KOPT-K1 (cell line): ENCODE measurements at regions not wholly inside any gene's neighbourhood (a gene's known extent, or its start where the extent isn't known, plus 50 kb on each side); places are given as distances from the start of the nearest gene placed in this dataset.

Experiments used
- H3K27ac ChIP-seq: fragments of 200-600 bp; sonication (generic); 2 replicates; pipeline ENCODE4 v1.5.1; 2016; ENCODE audit warnings: antibody characterized with exemption, mild to moderate bottlenecking, low read depth, low read length; ENCODE audit not compliant: poor library complexity, severe bottlenecking
- H3K36me3 ChIP-seq: fragments of 200-600 bp; sonication (generic); 2 replicates; pipeline ENCODE4 v1.5.1; 2017; ENCODE audit warnings: antibody characterized with exemption, mild to moderate bottlenecking, low read length, moderate library complexity; ENCODE audit not compliant: insufficient read depth
- H3K9me3 ChIP-seq: fragments of 200-600 bp; sonication (generic); 2 replicates; pipeline ENCODE4 v1.5.1; 2017; ENCODE audit warnings: antibody characterized with exemption, low read length, mild to moderate bottlenecking; ENCODE audit not compliant: insufficient read depth, poor library complexity, severe bottlenecking

DNA sequence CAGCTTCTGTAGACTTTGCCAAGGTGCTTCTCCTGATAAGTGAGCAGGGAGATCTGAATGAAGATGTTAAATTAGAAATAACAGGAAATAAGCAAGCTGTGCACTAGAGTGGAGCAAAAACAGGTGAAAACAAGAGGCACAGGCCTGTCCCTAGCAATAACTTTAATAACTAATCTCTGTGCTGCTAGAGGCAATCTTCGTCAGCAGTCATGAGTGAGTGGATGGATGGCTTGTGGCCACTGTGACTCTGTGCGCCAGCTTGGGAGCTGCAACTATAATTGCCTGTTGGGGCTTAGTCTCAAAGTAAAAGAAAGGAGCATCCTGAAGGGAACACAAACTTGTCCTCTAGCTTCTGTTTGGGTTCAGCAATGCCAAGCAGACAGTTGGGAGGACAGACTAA is 240.3 kb downstream of the HHIPL2 start:
- Histone ChIP-seq H3K9me3 (no peaks in the 10 kb centered on the region), H3K27ac (no peak overlapping the region), H3K36me3 (no peaks in the 10 kb centered on the region)

DNA sequence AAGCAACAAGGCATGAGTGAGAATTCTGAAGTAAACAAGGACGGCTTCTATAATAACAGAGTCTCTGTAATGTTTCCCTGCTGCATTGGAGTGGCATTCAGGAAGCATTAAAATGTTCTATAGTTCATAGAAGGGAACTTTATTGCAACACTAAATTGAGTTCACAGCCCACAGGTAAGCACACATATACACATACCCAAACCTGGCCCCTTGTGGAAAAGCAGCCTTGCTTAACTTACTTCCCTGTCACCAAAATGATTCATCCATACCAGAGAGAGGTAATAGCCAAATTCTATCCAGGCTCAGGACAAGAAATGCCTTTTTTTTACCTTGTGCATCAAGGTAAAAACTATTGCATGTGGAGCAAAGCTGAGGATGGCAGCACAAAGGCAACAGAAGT is 241.4 kb downstream of the HHIPL2 start:
- no peak overlapping the region for H3K27ac ChIP-seq
- no peaks in the 10 kb centered on the region for H3K36me3 ChIP-seq
- no peaks in the 10 kb centered on the region for H3K9me3 ChIP-seq

DNA sequence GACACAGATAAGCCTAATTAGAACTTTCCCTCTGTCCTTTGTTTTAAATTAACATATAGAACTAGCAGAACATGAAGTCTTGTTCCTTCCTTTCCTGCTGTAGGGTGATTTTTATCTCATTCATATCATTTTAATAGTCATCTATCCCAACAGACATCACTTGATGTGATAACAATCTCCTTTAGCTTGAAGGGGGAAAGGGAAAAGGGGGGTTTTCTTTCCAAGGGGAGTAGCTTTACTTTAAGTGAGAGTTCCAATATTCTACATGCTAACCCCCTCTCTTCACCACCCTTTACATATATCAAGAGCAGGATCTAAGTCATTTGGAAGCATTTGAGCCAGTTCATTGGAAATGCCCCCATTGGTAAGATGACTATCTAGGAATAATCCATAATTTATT is 241.9 kb downstream of the HHIPL2 start:
- no peaks in the 10 kb centered on the region for H3K9me3 ChIP-seq
- no peak overlapping the region for H3K27ac ChIP-seq
- no peaks in the 10 kb centered on the region for H3K36me3 ChIP-seq

DNA sequence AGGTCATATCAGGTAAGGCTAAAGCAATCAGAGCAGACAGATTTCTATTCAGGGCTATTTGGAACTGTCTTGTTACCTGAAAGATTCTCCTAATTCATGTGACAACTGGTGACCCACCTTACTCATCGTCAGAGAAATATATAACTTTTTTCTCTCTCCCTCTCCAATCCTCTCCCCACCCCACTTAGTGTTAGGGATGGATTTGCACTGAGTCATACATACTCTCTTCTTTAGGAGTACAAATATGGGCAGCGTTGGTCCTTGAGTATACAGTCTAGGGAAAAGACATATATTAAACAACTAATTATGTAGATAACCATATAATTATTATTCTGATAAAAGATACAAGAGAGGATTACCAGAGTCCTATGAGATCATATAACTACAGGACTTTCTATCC is 246.3 kb downstream of the HHIPL2 start:
- no peaks in the 10 kb centered on the region for H3K9me3 ChIP-seq
- H3K27ac ChIP-seq, result no peak overlapping the region
- H3K36me3 ChIP-seq, result no peaks in the 10 kb centered on the region

DNA sequence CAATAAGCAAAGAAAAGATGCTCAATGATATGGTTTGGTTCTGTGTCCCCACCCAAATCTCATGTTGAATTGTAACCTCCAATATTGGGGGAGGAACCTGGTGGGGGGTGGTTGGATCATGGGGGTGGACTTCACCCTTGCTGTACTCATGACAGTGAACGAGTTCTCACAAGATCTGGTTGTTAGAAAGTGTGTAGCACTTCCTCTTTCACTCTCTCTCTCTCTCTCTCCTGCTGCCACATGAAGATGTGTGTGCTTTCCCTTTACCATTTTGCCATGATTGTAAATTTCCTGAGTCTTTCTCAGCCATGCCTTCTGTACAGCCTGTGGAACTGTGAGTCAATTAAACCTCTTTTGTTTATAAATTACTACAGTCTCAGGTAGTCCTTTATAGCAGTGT is 248.4 kb downstream of the HHIPL2 start:
- H3K36me3 ChIP-seq, result no peaks in the 10 kb centered on the region
- no peaks in the 10 kb centered on the region for H3K9me3 ChIP-seq
- no peak overlapping the region for H3K27ac ChIP-seq

DNA sequence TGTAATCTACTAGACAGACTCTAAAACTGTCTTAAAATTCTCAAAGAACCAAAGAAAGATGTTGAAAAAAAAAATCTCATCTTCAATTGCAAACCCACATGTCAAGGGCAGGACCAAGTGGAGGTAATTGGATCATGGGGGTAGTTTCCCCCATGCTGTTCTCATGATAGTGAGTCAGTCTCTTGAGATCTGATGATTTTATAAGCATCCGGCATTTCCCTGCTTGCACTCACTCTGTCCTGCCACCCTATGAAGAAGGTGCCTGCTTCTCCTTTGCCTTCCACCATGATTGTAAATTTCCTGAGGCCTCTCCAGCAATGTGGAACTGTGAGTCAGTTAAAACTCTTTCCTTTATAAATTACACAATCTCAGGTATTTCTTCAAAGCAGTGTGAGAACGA is 257.0 kb downstream of the HHIPL2 start:
- Histone ChIP-seq H3K9me3 (no peaks in the 10 kb centered on the region), H3K36me3 (no peaks in the 10 kb centered on the region), H3K27ac (no peak overlapping the region)

DNA sequence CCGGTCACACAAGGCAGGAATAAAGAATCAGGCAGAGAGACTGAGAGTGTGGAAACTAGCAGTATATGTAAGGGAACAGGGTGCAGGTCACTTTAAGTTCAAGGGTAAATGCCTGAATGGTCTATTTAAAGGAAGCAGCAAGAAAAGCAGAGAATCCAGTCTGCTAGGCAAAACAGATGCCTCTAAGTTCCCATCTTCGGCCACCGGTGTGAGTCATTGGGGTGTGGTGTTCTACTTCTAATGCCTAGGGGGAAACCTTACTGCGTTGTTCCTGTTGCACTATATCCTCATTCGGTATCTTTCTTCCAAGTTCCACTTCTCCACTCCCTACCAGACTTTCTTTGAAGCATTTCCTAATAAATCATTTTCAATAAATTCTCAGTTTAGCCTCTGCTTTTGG is 259.9 kb downstream of the HHIPL2 start:
- no peak overlapping the region for H3K27ac ChIP-seq
- H3K36me3 ChIP-seq, result no peaks in the 10 kb centered on the region
- H3K9me3 ChIP-seq, result no peaks in the 10 kb centered on the region

DNA sequence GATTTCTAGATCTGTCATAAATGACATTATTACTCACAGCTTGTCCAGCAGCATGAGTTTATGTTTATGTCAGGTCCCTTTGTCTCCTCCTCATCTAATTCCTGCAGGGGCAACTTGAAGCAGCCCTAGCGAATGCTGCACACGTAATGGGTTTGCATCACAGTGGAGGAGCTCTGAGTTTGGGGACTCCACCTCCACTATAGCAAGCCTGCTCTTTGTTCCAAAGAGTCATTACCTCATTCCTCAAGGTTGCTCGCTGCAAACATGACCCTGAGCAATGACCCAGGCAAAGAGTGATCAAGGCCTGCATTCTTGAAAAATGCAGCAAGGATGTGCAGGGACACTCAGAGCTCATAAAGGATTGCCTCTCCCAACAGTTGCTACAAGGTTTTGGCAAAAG is 261.9 kb downstream of the HHIPL2 start:
- no peaks in the 10 kb centered on the region for H3K9me3 ChIP-seq
- no peak overlapping the region for H3K27ac ChIP-seq
- H3K36me3 ChIP-seq, result no peaks in the 10 kb centered on the region

DNA sequence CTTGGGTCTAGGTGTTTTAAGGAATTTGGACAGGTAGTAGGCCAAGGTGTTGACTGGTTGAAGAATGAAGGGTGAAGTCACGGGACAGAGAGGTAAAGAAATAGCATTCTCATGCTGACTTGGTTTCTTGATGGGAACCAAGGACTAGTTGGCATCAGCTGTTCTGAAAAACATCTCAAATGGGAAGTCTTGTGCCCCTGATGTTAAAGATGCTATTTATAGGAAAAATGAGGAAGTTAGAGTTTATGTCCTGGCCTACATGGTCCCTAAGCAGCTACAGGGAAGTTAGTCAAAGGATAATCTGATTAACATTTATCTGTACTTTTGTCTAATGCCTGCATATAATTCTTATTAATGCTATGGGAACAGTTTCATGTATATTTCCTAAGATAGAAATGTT is 262.4 kb downstream of the HHIPL2 start:
- Histone ChIP-seq H3K36me3 (no peaks in the 10 kb centered on the region), H3K9me3 (no peaks in the 10 kb centered on the region), H3K27ac (no peak overlapping the region)

DNA sequence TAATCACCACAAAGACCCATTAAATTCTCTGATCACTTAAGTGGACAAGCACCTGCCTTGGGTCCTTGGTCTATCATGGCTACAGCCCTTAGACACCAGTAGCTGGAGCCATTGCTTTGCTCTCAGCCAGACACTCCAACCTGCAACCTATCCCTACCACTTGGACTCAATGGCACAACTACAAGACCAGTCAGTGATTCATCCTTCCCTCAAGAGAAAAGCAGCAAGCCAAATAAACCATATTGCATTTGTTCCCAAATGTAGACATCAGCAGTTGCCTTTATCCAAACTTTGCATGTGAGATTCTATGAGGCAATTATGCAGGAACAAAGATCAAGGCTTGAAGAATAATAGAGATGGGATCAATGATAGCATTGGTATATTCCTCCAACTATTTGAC is 263.4 kb downstream of the HHIPL2 start:
- H3K27ac ChIP-seq, result no peak overlapping the region
- no peaks in the 10 kb centered on the region for H3K36me3 ChIP-seq
- H3K9me3 ChIP-seq, result peaks cover 3% of the 10 kb centered on the region

DNA sequence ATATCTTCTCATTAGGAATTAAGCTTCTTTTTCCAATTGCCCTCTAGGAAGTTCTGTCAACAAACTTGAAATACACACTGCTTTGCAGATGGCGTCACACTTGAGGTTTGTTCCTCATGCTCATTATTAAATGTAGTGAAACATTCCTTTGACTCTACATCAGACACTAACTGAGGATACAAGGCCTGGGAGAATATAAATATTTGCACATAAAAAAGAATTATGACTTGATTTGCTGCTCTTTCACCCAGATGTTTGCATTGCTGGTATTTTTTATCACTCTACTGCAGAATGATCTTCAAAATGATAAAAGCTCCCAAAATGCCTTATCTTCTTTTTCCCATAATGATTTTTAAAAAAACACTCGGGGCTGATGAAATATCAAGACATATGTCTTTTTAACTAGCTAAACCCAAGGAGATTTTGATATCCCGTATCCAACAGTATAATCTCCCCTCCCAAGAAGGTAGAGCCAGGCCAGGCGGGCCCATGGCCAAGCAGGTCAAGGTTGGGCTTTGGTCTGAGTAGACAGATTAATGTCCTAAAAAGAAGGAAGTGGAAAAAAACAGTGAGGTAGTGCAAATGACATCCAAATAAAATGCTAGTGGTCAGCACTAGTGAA is 264.6 kb downstream of the HHIPL2 start:
- H3K27ac ChIP-seq, result no peak overlapping the region
- peaks cover 3% of the 10 kb centered on the region for H3K9me3 ChIP-seq
- no peaks in the 10 kb centered on the region for H3K36me3 ChIP-seq

DNA sequence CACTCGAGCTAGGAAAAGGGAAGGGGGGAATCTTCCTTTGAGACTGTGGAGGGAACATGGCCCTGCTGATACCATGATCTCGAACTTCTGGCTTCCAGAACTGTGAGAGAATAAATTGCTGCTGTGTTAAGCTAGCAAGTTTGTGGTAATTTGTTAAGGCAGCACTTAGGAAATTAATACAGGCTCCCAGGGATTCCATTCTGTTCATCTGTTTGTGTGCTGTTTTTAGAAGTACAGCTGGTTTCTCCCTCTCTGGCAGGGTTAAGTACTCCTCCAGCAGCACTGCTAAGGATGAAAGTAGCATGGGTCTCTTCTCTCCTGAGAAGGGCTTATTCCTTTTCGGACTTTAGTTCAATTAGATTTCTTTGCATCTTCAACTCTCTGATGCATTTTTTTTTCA is 268.3 kb downstream of the HHIPL2 start:
- Histone ChIP-seq H3K27ac (no peak overlapping the region), H3K9me3 (peaks cover 3% of the 10 kb centered on the region), H3K36me3 (no peaks in the 10 kb centered on the region)

DNA sequence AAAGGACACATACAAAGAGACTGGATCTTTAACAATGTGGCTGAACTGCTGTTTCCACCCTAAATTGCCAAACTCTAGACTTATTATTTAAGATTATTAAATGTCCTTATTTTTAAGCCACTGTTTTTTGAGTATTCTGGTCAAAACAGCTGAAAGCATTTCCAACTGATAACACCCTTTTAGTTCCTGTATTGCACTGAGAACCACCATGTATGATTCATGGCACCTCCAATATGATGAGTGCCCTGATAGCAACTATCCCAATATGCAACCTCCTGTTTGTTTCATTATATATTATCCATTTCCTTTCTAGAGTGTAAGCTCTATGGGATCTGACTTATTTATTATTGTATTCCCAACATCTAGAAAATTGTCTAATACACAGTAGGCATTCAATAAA is 269.4 kb downstream of the HHIPL2 start:
- peaks cover 3% of the 10 kb centered on the region for H3K9me3 ChIP-seq
- H3K27ac ChIP-seq, result no peak overlapping the region
- H3K36me3 ChIP-seq, result no peaks in the 10 kb centered on the region

DNA sequence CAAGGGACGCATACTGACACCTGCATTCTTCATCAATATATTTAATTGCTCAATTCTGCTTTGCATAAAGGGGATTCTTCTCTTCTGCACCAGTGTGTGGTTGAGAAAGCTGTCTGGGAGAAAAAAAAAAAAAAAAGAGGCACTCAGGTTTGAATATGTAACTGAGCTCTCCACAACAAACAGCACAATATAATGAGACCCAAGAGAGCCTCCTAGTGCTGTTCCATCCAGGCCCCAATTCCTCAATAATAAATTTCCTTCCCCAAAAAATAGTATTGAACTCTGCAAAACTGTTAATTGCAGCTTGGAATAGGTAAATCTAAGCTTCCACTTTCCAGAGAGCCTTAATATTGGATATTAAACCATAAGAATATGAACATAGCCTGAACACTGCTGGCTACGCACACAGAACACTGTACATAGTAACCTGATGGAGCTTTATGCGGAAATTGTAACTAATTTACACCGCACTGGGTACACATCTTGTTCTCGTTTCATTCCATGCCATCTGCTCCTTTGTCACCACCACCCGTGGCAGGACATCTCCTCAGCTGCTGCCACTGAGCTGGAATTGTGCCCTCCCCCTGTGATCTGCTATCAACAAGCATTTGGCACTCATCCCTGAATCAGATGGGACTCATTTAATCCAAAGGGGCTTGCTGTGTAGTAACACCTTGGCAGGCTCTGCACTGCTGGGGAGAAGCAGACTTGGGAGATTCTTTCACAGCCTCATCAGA is 272.0 kb downstream of the HHIPL2 start:
- Histone ChIP-seq H3K27ac (no peak overlapping the region), H3K36me3 (no peaks in the 10 kb centered on the region)

DNA sequence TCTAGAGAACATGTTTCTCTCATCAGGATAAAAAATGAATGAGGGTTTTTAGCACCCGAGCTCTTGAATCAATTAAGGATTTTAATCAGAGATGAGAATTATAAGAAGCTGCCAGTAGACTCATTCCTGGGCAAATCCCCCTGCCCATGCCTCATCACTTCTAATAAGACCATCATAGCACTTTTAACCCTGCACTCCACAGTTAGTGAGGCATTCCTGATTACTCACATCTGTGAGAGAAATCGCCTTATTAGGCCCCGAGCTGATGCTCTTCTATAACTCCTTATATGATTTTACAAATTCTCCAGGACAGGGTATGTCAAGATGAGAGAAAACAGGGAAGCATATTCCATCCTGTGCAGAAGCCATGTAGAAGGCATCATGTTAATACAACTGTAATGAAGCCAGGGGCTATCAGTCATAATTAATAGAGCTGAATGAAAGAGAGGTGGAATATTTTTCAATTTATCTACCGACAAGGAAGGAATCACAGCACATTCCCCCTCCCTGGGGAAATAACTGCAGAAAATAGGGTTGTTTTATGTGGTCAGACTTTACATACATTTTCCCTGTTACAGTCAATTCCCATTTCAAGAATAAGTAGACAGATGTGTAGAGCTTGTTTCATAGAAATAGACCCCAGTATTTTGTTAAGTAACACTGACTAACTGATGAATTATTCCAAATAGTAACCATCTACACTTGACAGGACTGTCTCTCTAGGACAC is 272.7 kb downstream of the HHIPL2 start:
- Histone ChIP-seq H3K27ac (no peak overlapping the region), H3K36me3 (no peaks in the 10 kb centered on the region), H3K9me3 (peaks cover 3% of the 10 kb centered on the region)

More for the DNA sequence above, 272.0 kb downstream of the HHIPL2 start:
- peaks cover 3% of the 10 kb centered on the region for H3K9me3 ChIP-seq
